ENCODE measurements at regions not wholly inside any gene's neighbourhood (a gene's known extent, or its start where the extent isn't known, plus 50 kb on each side); places are given as distances from the start of the nearest gene placed in this dataset.
"Not testable (repeated sequence)": the region's sequence is repeated elsewhere in the genome, so short reads cannot be mapped to it uniquely, and the experiment has no call there.

- Histone ChIP-seq H3K27ac (ENCODE audit: insufficient read depth, low read length, poor library complexity, severe bottlenecking) (no peak overlapping the region), H3K36me3 (ENCODE audit: control insufficient read depth, insufficient read depth, low read length) (no peaks in the 10 kb centered on the region), H3K9me3 (ENCODE audit: control insufficient read depth, low read length) (no peaks in the 10 kb centered on the region), H3K4me1 (ENCODE audit: control insufficient read depth, insufficient read depth, low read length, poor library complexity, severe bottlenecking) (no peaks in the 10 kb centered on the region), H3K27me3 (replicated peaks; ENCODE audit: control insufficient read depth, insufficient read depth, low read length, poor library complexity, severe bottlenecking) (no peaks in the 10 kb centered on the region), H3K4me3 (ENCODE audit: insufficient read depth, low read depth, low read length, poor library complexity, severe bottlenecking) (no peak overlapping the region)
- DNase-seq, result no peak
Observed at GRCh38 chr1:244330318-244330625, 121.4 kb downstream of the ADSS2 start.

GRCh38 chr1:244332761-244333160 is 118.9 kb downstream of the ADSS2 start:
- not testable (repeated sequence) for DNase-seq; H3K27ac ChIP-seq (ENCODE audit: insufficient read depth, low read length, poor library complexity, severe bottlenecking)

GRCh38 chr1:244334315-244334714 is 117.4 kb downstream of the ADSS2 start:
- H3K4me3 ChIP-seq (ENCODE audit: insufficient read depth, low read depth, low read length, poor library complexity, severe bottlenecking); DNase-seq; H3K36me3 ChIP-seq (ENCODE audit: control insufficient read depth, insufficient read depth, low read length); H3K9me3 ChIP-seq (ENCODE audit: control insufficient read depth, low read length); H3K27ac ChIP-seq (ENCODE audit: insufficient read depth, low read length, poor library complexity, severe bottlenecking); H3K27me3 ChIP-seq (replicated peaks; ENCODE audit: control insufficient read depth, insufficient read depth, low read length, poor library complexity, severe bottlenecking); H3K4me1 ChIP-seq (ENCODE audit: control insufficient read depth, insufficient read depth, low read length, poor library complexity, severe bottlenecking): not testable (repeated sequence)

More at GRCh38 chr1:244332761-244333160, 118.9 kb downstream of the ADSS2 start:
- not testable (repeated sequence) for H3K36me3 ChIP-seq (ENCODE audit: control insufficient read depth, insufficient read depth, low read length); H3K9me3 ChIP-seq (ENCODE audit: control insufficient read depth, low read length); H3K4me1 ChIP-seq (ENCODE audit: control insufficient read depth, insufficient read depth, low read length, poor library complexity, severe bottlenecking); H3K4me3 ChIP-seq (ENCODE audit: insufficient read depth, low read depth, low read length, poor library complexity, severe bottlenecking); H3K27me3 ChIP-seq (replicated peaks; ENCODE audit: control insufficient read depth, insufficient read depth, low read length, poor library complexity, severe bottlenecking)

GRCh38 chr1:244334842-244335241 is 116.9 kb downstream of the ADSS2 start:
- not testable (repeated sequence) for H3K27ac ChIP-seq (ENCODE audit: insufficient read depth, low read length, poor library complexity, severe bottlenecking); H3K9me3 ChIP-seq (ENCODE audit: control insufficient read depth, low read length); H3K27me3 ChIP-seq (replicated peaks; ENCODE audit: control insufficient read depth, insufficient read depth, low read length, poor library complexity, severe bottlenecking); H3K36me3 ChIP-seq (ENCODE audit: control insufficient read depth, insufficient read depth, low read length); H3K4me1 ChIP-seq (ENCODE audit: control insufficient read depth, insufficient read depth, low read length, poor library complexity, severe bottlenecking); DNase-seq; H3K4me3 ChIP-seq (ENCODE audit: insufficient read depth, low read depth, low read length, poor library complexity, severe bottlenecking)

GRCh38 chr1:244335456-244335855 is 116.3 kb downstream of the ADSS2 start:
- H3K4me3 ChIP-seq (ENCODE audit: insufficient read depth, low read depth, low read length, poor library complexity, severe bottlenecking), result no peak overlapping the region
- H3K36me3 ChIP-seq (ENCODE audit: control insufficient read depth, insufficient read depth, low read length), result no peaks in the 10 kb centered on the region
- H3K4me1 ChIP-seq (ENCODE audit: control insufficient read depth, insufficient read depth, low read length, poor library complexity, severe bottlenecking), result no peaks in the 10 kb centered on the region
- H3K27me3 ChIP-seq (replicated peaks; ENCODE audit: control insufficient read depth, insufficient read depth, low read length, poor library complexity, severe bottlenecking), result no peaks in the 10 kb centered on the region
- no peak for DNase-seq
- H3K27ac ChIP-seq (ENCODE audit: insufficient read depth, low read length, poor library complexity, severe bottlenecking), result no peak overlapping the region
- H3K9me3 ChIP-seq (ENCODE audit: control insufficient read depth, low read length), result no peaks in the 10 kb centered on the region

- Histone ChIP-seq H3K27ac (ENCODE audit: insufficient read depth, low read length, poor library complexity, severe bottlenecking) (no peak overlapping the region), H3K36me3 (ENCODE audit: control insufficient read depth, insufficient read depth, low read length) (no peaks in the 10 kb centered on the region), H3K9me3 (ENCODE audit: control insufficient read depth, low read length) (no peaks in the 10 kb centered on the region), H3K4me1 (ENCODE audit: control insufficient read depth, insufficient read depth, low read length, poor library complexity, severe bottlenecking) (no peaks in the 10 kb centered on the region), H3K27me3 (replicated peaks; ENCODE audit: control insufficient read depth, insufficient read depth, low read length, poor library complexity, severe bottlenecking) (no peaks in the 10 kb centered on the region), H3K4me3 (ENCODE audit: insufficient read depth, low read depth, low read length, poor library complexity, severe bottlenecking) (no peak overlapping the region)
- no peak for DNase-seq
Observed at GRCh38 chr1:244336232-244336899, 115.3 kb downstream of the ADSS2 start.

- H3K27ac ChIP-seq (ENCODE audit: insufficient read depth, low read length, poor library complexity, severe bottlenecking), result no peak overlapping the region
- no peaks in the 10 kb centered on the region for H3K36me3 ChIP-seq (ENCODE audit: control insufficient read depth, insufficient read depth, low read length)
- no peaks in the 10 kb centered on the region for H3K9me3 ChIP-seq (ENCODE audit: control insufficient read depth, low read length)
- no peaks in the 10 kb centered on the region for H3K4me1 ChIP-seq (ENCODE audit: control insufficient read depth, insufficient read depth, low read length, poor library complexity, severe bottlenecking)
- H3K27me3 ChIP-seq (replicated peaks; ENCODE audit: control insufficient read depth, insufficient read depth, low read length, poor library complexity, severe bottlenecking), result no peaks in the 10 kb centered on the region
- no peak overlapping the region for H3K4me3 ChIP-seq (ENCODE audit: insufficient read depth, low read depth, low read length, poor library complexity, severe bottlenecking)
- DNase-seq, result no peak
Observed at GRCh38 chr1:244337839-244338238, 113.9 kb downstream of the ADSS2 start.

- no peaks in the 10 kb centered on the region for H3K9me3 ChIP-seq (ENCODE audit: control insufficient read depth, low read length)
- no peaks in the 10 kb centered on the region for H3K4me1 ChIP-seq (ENCODE audit: control insufficient read depth, insufficient read depth, low read length, poor library complexity, severe bottlenecking)
- no peak overlapping the region for H3K27ac ChIP-seq (ENCODE audit: insufficient read depth, low read length, poor library complexity, severe bottlenecking)
- no peaks in the 10 kb centered on the region for H3K27me3 ChIP-seq (replicated peaks; ENCODE audit: control insufficient read depth, insufficient read depth, low read length, poor library complexity, severe bottlenecking)
- H3K36me3 ChIP-seq (ENCODE audit: control insufficient read depth, insufficient read depth, low read length), result no peaks in the 10 kb centered on the region
- DNase-seq, result no peak
- H3K4me3 ChIP-seq (ENCODE audit: insufficient read depth, low read depth, low read length, poor library complexity, severe bottlenecking), result no peak overlapping the region
Observed at GRCh38 chr1:244339073-244339692, 112.5 kb downstream of the ADSS2 start.

- Histone ChIP-seq H3K9me3 (ENCODE audit: control insufficient read depth, low read length) (no peaks in the 10 kb centered on the region), H3K27me3 (replicated peaks; ENCODE audit: control insufficient read depth, insufficient read depth, low read length, poor library complexity, severe bottlenecking) (no peaks in the 10 kb centered on the region), H3K36me3 (ENCODE audit: control insufficient read depth, insufficient read depth, low read length) (no peaks in the 10 kb centered on the region), H3K4me1 (ENCODE audit: control insufficient read depth, insufficient read depth, low read length, poor library complexity, severe bottlenecking) (no peaks in the 10 kb centered on the region), H3K27ac (ENCODE audit: insufficient read depth, low read length, poor library complexity, severe bottlenecking) (no peak overlapping the region), H3K4me3 (ENCODE audit: insufficient read depth, low read depth, low read length, poor library complexity, severe bottlenecking) (no peak overlapping the region)
- DNase-seq, result no peak
Observed at GRCh38 chr1:244339776-244340175, 111.9 kb downstream of the ADSS2 start.

GRCh38 chr1:244340396-244340795 is 111.3 kb downstream of the ADSS2 start:
- Histone ChIP-seq H3K4me3 (ENCODE audit: insufficient read depth, low read depth, low read length, poor library complexity, severe bottlenecking) (no peak overlapping the region), H3K27me3 (replicated peaks; ENCODE audit: control insufficient read depth, insufficient read depth, low read length, poor library complexity, severe bottlenecking) (no peaks in the 10 kb centered on the region), H3K9me3 (ENCODE audit: control insufficient read depth, low read length) (no peaks in the 10 kb centered on the region), H3K27ac (ENCODE audit: insufficient read depth, low read length, poor library complexity, severe bottlenecking) (no peak overlapping the region), H3K4me1 (ENCODE audit: control insufficient read depth, insufficient read depth, low read length, poor library complexity, severe bottlenecking) (no peaks in the 10 kb centered on the region), H3K36me3 (ENCODE audit: control insufficient read depth, insufficient read depth, low read length) (no peaks in the 10 kb centered on the region)
- DNase-seq, result no peak
